Cardiac muscle cell (in vitro differentiated cells and primary cell): ENCODE measurements at regions not wholly inside any gene's neighbourhood (a gene's known extent, or its start where the extent isn't known, plus 50 kb on each side); places are given as distances from the start of the nearest gene placed in this dataset.

Source experiments
- DNase-seq, 2 donors: peaks; one replicate each; pipeline versions ENCODE4 v3.0.0 to v3.0.0-alpha.2; 2010 to 2017; ENCODE audit warnings: low read depth in 1 of 2, low spot score in 1 of 2
- H3K27ac ChIP-seq: fragments of 200-600 bp; sonication (generic); 2 replicates; pipeline ENCODE4 v1.5.1; 2016
- H3K27me3 ChIP-seq: fragments of 200-600 bp; sonication (generic); 2 replicates; pipeline ENCODE4 v1.6.0; 2016; ENCODE audit warnings: control low read depth
- H3K36me3 ChIP-seq: fragments of 200-600 bp; sonication (generic); 2 replicates; pipeline ENCODE4 v1.5.1; 2016; ENCODE audit warnings: control low read depth
- H3K4me1 ChIP-seq: fragments of 200-600 bp; sonication (generic); 2 replicates; pipeline ENCODE4 v1.8.1; 2017; ENCODE audit warnings: low read depth, mild to moderate bottlenecking, mixed run types
- H3K4me3 ChIP-seq: fragments of 200-600 bp; sonication (generic); 2 replicates; pipeline ENCODE4 v1.5.1; 2016; ENCODE audit warnings: mild to moderate bottlenecking
- H3K9me3 ChIP-seq: fragments of 200-600 bp; sonication (generic); 2 replicates; pipeline ENCODE4 v1.5.1; 2017; ENCODE audit warnings: low read depth, mild to moderate bottlenecking, control low read depth
- TF ChIP-seq, protein P1 (sequence below): IDR thresholded peaks from 2 replicates; pipeline ENCODE4 v1.5.1; 2012; ENCODE audit warnings: low read depth, mild to moderate bottlenecking, low read length

DNA sequence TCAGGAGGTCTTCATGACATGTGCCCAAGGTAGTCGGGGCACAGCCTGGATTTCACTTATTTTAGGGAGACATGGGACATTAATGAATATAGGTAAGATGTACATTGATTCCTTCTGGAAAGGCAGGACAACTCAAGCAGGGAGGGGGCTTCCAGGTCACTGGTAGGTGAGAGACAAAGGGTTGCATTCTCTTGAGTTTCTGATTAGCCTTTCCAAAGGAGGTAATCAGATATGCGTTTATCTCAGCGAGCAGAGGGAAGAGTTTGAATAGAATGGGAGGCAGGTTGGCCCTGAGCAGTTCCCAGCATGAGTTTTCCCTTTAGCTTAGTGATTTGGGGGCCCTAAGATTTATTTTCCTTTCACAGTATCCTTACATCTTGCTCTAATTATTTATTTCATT, 443.8 kb upstream of the EEF2KMT start:
- H3K4me1 ChIP-seq = no peaks in the 10 kb centered on the region
- DNase-seq = no peak
- no peaks in the 10 kb centered on the region for H3K9me3 ChIP-seq
- H3K27me3 ChIP-seq = peaks cover 2% of the 10 kb centered on the region
- H3K4me3 ChIP-seq = no peak overlapping the region
- TF ChIP-seq, protein P1, sequence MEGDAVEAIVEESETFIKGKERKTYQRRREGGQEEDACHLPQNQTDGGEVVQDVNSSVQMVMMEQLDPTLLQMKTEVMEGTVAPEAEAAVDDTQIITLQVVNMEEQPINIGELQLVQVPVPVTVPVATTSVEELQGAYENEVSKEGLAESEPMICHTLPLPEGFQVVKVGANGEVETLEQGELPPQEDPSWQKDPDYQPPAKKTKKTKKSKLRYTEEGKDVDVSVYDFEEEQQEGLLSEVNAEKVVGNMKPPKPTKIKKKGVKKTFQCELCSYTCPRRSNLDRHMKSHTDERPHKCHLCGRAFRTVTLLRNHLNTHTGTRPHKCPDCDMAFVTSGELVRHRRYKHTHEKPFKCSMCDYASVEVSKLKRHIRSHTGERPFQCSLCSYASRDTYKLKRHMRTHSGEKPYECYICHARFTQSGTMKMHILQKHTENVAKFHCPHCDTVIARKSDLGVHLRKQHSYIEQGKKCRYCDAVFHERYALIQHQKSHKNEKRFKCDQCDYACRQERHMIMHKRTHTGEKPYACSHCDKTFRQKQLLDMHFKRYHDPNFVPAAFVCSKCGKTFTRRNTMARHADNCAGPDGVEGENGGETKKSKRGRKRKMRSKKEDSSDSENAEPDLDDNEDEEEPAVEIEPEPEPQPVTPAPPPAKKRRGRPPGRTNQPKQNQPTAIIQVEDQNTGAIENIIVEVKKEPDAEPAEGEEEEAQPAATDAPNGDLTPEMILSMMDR = no peak
- H3K27ac ChIP-seq = no peak overlapping the region
- no peaks in the 10 kb centered on the region for H3K36me3 ChIP-seq

DNA sequence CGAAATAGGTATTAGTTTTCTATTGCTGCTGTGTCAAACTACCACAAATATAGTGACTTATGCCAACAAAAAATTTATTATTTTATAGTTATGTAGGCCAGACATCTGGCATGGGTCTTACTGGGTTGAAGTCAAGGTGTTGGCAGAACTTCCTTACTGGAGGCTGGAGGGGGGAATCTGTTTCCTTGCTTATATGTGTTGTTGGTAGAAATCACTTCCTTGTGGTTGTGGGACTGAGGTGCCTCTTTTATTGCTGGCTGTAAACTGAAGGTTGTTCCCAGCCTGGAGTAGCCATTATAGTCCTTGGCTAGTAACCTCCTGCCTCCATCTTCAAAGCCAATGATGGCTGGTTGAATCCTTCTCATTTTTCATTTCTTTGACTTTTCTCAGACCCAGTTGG, 439.8 kb upstream of the EEF2KMT start:
- Histone ChIP-seq H3K4me3 (no peak overlapping the region), H3K36me3 (no peaks in the 10 kb centered on the region), H3K27ac (no peak overlapping the region), H3K9me3 (no peaks in the 10 kb centered on the region), H3K4me1 (no peaks in the 10 kb centered on the region), H3K27me3 (no peaks in the 10 kb centered on the region)
- TF ChIP-seq, protein P1 = no peak
- DNase-seq = no peak

DNA sequence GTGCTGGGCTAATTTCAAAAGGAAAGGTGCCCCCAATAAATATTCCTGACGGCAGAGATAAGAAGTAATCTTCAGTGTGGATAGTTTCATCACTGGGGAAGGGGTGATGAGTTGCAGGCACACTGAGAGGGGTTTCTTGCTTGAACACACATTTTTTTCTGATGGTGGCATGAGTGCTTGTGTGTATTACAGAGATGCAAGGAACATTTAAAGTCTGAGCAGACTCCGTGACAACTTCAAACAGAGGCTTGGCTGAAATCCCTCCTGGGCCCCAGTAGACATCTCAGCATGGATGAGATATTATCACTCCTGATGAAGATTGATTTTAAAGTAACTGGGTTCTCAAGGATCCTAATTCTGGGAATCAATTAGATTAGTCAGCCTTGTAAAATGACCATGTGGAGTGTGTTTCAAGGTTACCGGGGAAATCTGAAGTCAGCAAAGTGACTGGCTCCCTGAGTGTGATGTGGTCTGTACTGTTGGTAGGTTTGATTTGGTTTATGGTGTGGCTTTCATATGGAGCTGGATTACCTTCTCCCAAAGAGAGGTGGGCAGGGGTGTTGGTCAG, 435.8 kb upstream of the EEF2KMT start:
- DNase-seq = no peak
- Histone ChIP-seq H3K4me1 (no peaks in the 10 kb centered on the region), H3K27me3 (no peaks in the 10 kb centered on the region), H3K27ac (no peak overlapping the region), H3K36me3 (no peaks in the 10 kb centered on the region), H3K4me3 (no peak overlapping the region), H3K9me3 (no peaks in the 10 kb centered on the region)
- TF ChIP-seq, protein P1 = no peak

DNA sequence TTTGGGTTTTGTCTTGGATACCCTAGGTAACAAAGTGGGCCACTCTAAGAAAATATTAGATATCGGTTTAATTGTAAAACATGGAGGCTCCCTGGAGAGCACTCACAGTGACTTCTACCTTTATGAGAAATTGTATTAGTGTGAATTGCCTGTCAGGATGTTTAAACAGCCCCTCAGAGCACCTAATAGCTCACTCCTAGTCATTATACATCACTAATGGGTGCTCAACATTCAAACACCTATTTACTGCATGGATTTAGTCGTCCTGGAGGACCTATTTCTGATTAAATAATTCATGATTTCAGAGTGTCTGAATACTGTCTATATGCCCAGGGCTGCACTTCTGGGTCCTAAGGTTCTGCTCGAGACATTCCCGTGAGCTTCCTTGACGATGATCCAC, 430.2 kb upstream of the EEF2KMT start:
- no peak for DNase-seq
- H3K4me1 ChIP-seq = no peaks in the 10 kb centered on the region
- TF ChIP-seq, protein P1 = no peak
- no peaks in the 10 kb centered on the region for H3K27me3 ChIP-seq
- H3K36me3 ChIP-seq = no peaks in the 10 kb centered on the region
- no peak overlapping the region for H3K4me3 ChIP-seq
- no peak overlapping the region for H3K27ac ChIP-seq
- H3K9me3 ChIP-seq = no peaks in the 10 kb centered on the region

DNA sequence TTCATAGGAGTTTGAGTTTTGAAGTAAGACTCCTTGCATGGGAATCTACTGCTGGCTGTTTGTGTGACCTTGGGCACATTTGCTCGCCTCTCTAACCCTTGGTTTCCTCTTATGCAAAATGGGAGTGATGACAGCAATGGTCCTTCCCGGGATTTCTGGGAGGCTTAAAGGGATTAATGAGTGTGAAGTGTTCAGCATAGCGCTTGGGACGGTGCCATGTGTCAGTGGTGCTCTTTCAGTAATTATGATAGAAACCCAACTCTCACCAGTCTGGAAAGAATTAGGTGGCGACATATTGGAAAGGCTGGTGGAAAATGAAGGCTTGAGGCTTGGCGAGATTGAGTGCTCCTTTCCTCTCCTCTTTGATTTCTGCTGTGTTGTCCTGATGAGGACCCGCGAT, 429.2 kb upstream of the EEF2KMT start:
- TF ChIP-seq, protein P1 = no peak

DNA sequence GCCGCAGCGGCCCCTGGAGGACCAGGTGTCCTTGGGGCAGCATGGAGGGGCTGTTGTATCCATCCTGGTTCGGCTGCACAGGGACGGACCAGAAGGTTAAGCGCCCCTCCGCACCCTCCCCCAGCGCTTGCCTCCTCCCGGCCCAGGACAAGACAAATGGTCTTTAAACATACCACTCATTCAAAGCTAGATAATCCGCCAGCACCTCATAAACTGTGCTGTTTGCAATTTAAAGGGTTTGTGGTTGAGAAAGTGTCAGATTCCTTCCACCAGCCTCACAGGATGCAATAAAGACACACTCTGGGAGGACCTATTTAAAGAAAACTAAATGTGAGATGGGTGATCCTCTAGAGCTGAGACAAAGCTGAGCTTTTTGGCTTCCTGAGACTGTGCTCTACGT, 426.2 kb upstream of the EEF2KMT start:
- no peaks in the 10 kb centered on the region for H3K36me3 ChIP-seq
- no peak for DNase-seq
- TF ChIP-seq, protein P1 = no peak
- no peak overlapping the region for H3K4me3 ChIP-seq
- H3K4me1 ChIP-seq = no peaks in the 10 kb centered on the region
- peaks cover 12% of the 10 kb centered on the region for H3K27me3 ChIP-seq
- no peaks in the 10 kb centered on the region for H3K9me3 ChIP-seq
- no peak overlapping the region for H3K27ac ChIP-seq

More for the DNA sequence above, 429.2 kb upstream of the EEF2KMT start:
- H3K27ac ChIP-seq = no peak overlapping the region
- H3K4me3 ChIP-seq = no peak overlapping the region
- H3K27me3 ChIP-seq = no peaks in the 10 kb centered on the region
- H3K9me3 ChIP-seq = no peaks in the 10 kb centered on the region
- no peaks in the 10 kb centered on the region for H3K4me1 ChIP-seq
- H3K36me3 ChIP-seq = no peaks in the 10 kb centered on the region
- DNase-seq = peak in 1 of 2 donors; percentile 28
